ENCODE measurements at regions not wholly inside any gene's neighbourhood (a gene's known extent, or its start where the extent isn't known, plus 50 kb on each side); places are given as distances from the start of the nearest gene placed in this dataset.

DNA sequence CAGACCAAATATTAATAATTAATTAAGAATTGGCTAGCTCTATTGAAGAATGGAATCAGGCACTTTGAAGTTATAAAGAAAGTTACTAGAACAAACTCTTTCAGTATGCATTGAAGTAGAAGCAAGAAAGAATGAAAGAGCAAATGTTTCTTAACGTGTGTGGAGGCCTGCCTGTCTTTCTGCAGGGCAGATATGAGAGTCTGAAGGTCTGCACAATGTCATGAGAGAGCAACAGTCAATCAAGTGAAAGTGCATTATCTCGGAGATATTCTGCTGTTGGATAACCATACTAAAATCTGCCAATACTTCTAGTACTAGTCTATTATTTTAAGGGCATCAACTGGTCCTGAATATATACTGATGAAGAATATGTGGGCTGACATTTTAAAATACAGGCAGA, 1270.8 kb downstream of the ZPLD1 start:
- TF ChIP-seq, protein P1, sequence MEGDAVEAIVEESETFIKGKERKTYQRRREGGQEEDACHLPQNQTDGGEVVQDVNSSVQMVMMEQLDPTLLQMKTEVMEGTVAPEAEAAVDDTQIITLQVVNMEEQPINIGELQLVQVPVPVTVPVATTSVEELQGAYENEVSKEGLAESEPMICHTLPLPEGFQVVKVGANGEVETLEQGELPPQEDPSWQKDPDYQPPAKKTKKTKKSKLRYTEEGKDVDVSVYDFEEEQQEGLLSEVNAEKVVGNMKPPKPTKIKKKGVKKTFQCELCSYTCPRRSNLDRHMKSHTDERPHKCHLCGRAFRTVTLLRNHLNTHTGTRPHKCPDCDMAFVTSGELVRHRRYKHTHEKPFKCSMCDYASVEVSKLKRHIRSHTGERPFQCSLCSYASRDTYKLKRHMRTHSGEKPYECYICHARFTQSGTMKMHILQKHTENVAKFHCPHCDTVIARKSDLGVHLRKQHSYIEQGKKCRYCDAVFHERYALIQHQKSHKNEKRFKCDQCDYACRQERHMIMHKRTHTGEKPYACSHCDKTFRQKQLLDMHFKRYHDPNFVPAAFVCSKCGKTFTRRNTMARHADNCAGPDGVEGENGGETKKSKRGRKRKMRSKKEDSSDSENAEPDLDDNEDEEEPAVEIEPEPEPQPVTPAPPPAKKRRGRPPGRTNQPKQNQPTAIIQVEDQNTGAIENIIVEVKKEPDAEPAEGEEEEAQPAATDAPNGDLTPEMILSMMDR (IDR thresholded peaks at IDR 0.05): no peak
- TF ChIP-seq POLR2AphosphoS5 (IDR thresholded peaks at IDR 0.05; ENCODE audit: low read depth, low read length) (no peak), TCF7L2 (IDR thresholded peaks at IDR 0.05; ENCODE audit: low read depth, low read length) (no peak), SIN3A (IDR thresholded peaks at IDR 0.05; ENCODE audit: borderline replicate concordance, insufficient read depth, low read depth, low read length) (no peak)
- TF ChIP-seq, protein P2, sequence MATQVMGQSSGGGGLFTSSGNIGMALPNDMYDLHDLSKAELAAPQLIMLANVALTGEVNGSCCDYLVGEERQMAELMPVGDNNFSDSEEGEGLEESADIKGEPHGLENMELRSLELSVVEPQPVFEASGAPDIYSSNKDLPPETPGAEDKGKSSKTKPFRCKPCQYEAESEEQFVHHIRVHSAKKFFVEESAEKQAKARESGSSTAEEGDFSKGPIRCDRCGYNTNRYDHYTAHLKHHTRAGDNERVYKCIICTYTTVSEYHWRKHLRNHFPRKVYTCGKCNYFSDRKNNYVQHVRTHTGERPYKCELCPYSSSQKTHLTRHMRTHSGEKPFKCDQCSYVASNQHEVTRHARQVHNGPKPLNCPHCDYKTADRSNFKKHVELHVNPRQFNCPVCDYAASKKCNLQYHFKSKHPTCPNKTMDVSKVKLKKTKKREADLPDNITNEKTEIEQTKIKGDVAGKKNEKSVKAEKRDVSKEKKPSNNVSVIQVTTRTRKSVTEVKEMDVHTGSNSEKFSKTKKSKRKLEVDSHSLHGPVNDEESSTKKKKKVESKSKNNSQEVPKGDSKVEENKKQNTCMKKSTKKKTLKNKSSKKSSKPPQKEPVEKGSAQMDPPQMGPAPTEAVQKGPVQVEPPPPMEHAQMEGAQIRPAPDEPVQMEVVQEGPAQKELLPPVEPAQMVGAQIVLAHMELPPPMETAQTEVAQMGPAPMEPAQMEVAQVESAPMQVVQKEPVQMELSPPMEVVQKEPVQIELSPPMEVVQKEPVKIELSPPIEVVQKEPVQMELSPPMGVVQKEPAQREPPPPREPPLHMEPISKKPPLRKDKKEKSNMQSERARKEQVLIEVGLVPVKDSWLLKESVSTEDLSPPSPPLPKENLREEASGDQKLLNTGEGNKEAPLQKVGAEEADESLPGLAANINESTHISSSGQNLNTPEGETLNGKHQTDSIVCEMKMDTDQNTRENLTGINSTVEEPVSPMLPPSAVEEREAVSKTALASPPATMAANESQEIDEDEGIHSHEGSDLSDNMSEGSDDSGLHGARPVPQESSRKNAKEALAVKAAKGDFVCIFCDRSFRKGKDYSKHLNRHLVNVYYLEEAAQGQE (IDR thresholded peaks at IDR 0.05; ENCODE audit: insufficient read depth in 1 of 2, low read depth in 2 of 2, low read length in 1 of 2): no peak
